ENCODE measurements at regions not wholly inside any gene's neighbourhood (a gene's known extent, or its start where the extent isn't known, plus 50 kb on each side); places are given as distances from the start of the nearest gene placed in this dataset.
"Not testable (repeated sequence)": the region's sequence is repeated elsewhere in the genome, so short reads cannot be mapped to it uniquely, and the experiment has no call there.

GRCh38 chr3:176247191-176247590 lies 950.1 kb downstream of the TBL1XR1 start:
- in situ Hi-C loops (cut with MboI; ENCODE audit: low pct_unique_long_range_greater_than_20kb, low sequenced_read_pairs, unreplicated experiment): no loop called here
- no peak for DNase-seq (ENCODE audit: low spot score)
- no peak for TF ChIP-seq CTCF (IDR thresholded peaks at IDR 0.05; ENCODE audit: extremely low read depth, insufficient read depth, missing control alignments)

GRCh38 chr3:176219970-176220369 lies 977.3 kb downstream of the TBL1XR1 start:
- no peak for DNase-seq (ENCODE audit: low spot score)
- no peak for TF ChIP-seq CTCF (IDR thresholded peaks at IDR 0.05; ENCODE audit: extremely low read depth, insufficient read depth, missing control alignments)
- in situ Hi-C loops (cut with MboI; ENCODE audit: low pct_unique_long_range_greater_than_20kb, low sequenced_read_pairs, unreplicated experiment): no loop called here

DNA sequence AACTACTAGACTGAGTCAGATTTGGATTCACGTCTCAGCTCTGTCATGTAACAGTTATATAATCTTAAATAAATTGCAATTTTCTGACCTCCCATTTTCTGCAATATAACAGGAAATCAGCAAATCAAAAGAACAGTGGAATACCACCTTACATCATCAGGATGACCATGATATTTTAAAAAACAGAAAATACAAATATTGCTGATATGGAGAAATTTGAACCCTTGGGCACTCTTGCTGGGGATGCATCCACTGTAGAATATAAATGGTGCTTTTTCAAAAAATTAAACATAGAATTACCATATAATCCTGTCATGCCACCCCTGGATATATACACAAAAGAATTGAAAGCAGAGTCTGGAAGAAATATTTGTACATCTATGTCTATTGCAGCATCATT lies 982.5 kb downstream of the TBL1XR1 start:
- DNase-seq (ENCODE audit: low spot score): no peak
- no peak for TF ChIP-seq CTCF (IDR thresholded peaks at IDR 0.05; ENCODE audit: extremely low read depth, insufficient read depth, missing control alignments)
- in situ Hi-C loops (cut with MboI; ENCODE audit: low pct_unique_long_range_greater_than_20kb, low sequenced_read_pairs, unreplicated experiment): no loop called here

GRCh38 chr3:176213314-176213713 lies 984.0 kb downstream of the TBL1XR1 start:
- in situ Hi-C loops (cut with MboI; ENCODE audit: low pct_unique_long_range_greater_than_20kb, low sequenced_read_pairs, unreplicated experiment): not testable (repeated sequence)

GRCh38 chr3:176208915-176209314 lies 988.4 kb downstream of the TBL1XR1 start:
- TF ChIP-seq CTCF (IDR thresholded peaks at IDR 0.05; ENCODE audit: extremely low read depth, insufficient read depth, missing control alignments): no peak
- no peak for DNase-seq (ENCODE audit: low spot score)
- in situ Hi-C loops (cut with MboI; ENCODE audit: low pct_unique_long_range_greater_than_20kb, low sequenced_read_pairs, unreplicated experiment): no loop called here

More at GRCh38 chr3:176213314-176213713, 984.0 kb downstream of the TBL1XR1 start:
- DNase-seq (ENCODE audit: low spot score): not testable (repeated sequence)

DNA sequence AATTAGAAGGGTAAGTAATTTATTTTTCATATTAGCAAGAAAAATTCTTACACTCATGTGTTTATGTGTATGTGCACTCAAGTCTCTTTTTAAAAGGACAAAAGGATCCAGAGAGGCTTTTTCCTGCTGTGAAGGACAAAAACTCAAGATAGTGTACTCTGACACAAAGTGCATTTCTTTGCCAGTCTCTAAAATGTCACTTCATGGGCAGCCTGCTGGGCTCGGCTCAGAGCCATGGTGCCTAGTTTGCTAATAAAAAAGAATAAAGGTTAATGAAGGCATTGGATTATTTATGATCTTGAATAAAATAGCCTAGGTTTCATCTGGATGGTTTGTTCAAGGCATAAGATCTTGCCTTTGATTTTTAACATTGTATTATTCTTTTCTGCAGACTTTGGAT lies 989.0 kb downstream of the TBL1XR1 start:
- in situ Hi-C loops (cut with MboI; ENCODE audit: low pct_unique_long_range_greater_than_20kb, low sequenced_read_pairs, unreplicated experiment): no loop called here
- DNase-seq (ENCODE audit: low spot score): no peak
- no peak for TF ChIP-seq CTCF (IDR thresholded peaks at IDR 0.05; ENCODE audit: extremely low read depth, insufficient read depth, missing control alignments)

DNA sequence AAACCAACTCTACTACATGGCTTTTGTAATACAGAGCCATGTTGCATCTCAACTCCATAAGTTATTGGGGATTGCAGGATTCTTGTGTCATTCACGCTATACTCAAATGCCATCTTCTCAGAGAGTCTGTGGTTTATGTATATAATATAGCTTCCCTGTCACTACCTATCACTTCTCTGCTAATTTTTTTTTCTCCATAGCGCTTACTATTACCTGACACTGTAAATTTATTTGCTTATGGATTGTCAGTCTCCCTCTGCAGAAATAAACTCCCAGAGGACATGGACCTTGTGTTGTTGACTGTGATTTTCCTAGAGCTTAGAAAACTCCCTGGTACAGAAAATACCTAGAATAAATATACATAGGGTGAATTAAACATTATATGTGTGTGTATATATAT lies 990.5 kb downstream of the TBL1XR1 start:
- in situ Hi-C loops (cut with MboI; ENCODE audit: low pct_unique_long_range_greater_than_20kb, low sequenced_read_pairs, unreplicated experiment): no loop called here
- TF ChIP-seq CTCF (IDR thresholded peaks at IDR 0.05; ENCODE audit: extremely low read depth, insufficient read depth, missing control alignments): no peak
- no peak for DNase-seq (ENCODE audit: low spot score)

Measured in GM13977 (cell line).